Renal cortex interstitium (tissue), 11 donors: ENCODE measurements at regions not wholly inside any gene's neighbourhood (a gene's known extent, or its start where the extent isn't known, plus 50 kb on each side); places are given as distances from the start of the nearest gene placed in this dataset.

ENCODE experiments used
- DNase-seq, 11 donors: peaks; one replicate each; pipeline ENCODE4 v3.0.0-alpha.2; 2013; ENCODE audit warnings: low read depth in 9 of 11, low spot score in 4 of 11; ENCODE audit errors: extremely low read depth in 1 of 11

DNA sequence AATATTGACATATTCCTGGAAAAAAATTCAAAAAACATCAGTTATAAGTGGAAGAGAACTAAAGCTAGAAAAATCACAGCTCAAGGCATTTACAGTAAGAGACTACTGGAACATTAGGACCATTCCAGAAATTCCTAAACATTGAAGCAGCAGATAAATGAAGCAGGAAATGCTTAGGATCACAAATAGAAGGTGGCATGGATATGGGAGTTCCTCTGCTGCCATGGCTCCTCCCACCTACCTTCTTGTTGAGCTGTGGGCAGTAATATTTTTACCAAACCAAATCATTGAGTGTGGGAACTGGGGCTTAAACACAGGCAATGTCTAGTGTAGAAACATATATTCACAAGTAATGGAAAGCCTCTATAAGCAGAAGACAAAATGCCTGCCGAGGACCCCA lies 292.8 kb downstream of the ANKRD7 start:
- no peak for DNase-seq

GRCh38 chr7:118525020-118525419 lies 300.5 kb downstream of the ANKRD7 start:
- DNase-seq: no peak

- no peak for DNase-seq
Measured at GRCh38 chr7:118531566-118531965, 307.1 kb downstream of the ANKRD7 start.

DNA sequence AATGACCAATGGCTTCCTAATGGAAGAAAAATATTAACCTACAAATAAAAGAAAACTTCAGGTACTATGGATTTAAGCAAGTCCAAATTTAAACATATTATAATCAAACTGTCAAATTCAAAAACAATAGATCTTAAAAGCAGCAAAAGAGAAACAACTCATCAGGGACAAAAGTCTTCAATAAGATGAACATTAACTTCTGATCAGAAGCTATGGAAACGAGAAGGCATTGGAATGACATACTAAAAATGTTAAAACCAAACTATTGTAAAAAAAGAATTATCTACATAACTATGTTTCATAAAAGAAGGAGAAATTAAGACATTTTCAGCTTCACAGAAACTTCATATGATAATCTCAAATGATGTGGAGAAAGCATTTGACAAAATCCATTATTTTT lies 334.7 kb downstream of the ANKRD7 start:
- DNase-seq: no peak

DNA sequence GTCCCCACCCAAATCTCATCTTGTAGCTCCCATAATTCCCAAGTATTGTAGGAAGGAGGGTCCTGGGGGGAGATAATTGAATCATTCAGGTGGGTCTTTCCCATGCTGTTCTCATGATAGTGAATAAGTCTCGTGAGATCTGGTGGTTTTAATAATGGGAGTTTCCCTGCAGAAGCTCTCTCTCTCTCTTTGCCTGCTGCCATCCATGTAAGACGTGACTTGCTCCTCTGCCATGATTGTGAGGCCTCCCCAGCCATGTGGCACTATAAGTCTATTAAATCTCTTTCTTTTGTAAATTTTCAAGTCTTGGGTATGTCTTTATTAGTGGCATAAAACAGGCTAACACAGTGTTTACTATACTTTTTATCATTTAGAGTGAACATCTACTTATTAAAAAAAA lies 338.8 kb downstream of the ANKRD7 start:
- DNase-seq: no peak

GRCh38 chr7:118572604-118573003 lies 348.1 kb downstream of the ANKRD7 start:
- no peak for DNase-seq

DNA sequence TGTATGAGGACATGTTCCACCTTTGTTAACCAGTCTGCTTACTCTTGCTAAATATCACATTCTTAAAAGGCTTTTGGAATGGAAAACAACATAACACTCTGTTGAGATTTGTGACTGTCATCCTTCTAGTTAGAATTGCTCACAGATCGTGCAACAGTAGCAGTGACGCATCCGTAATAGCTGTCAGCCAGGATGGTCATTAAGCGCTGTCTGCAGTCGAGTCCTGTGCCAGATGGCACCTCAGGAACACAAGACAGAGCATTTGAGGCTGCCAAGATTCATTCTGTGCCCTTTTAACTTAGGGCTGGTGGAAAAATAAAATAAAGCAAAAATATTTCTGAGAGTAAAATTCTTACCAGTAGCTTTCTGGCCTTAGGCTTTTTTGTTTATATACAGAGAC lies 348.6 kb downstream of the ANKRD7 start:
- no peak for DNase-seq

GRCh38 chr7:118575393-118575948 lies 351.0 kb downstream of the ANKRD7 start:
- no peak for DNase-seq

GRCh38 chr7:118580743-118581382 lies 356.4 kb downstream of the ANKRD7 start:
- no peak for DNase-seq

DNA sequence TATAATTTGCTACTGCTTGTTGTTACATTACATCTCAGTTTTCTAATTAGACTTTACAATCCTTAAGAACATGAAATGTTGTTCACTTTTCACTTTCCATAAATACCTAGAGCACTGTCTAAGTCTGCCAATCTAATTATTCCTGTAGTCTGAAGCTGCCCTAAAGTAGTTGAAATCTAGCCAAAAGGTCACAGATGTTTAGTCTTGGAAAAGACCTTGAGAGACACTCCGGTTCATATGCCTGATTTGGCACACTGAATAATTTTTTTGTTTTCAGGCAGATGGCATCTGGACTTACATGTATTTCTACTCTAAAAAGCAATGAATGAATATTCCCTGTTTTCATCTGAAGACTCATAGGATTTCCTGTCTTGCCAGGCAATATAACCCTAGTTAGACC lies 359.1 kb downstream of the ANKRD7 start:
- DNase-seq: no peak

- no peak for DNase-seq
Measured at GRCh38 chr7:118586248-118586647, 361.7 kb downstream of the ANKRD7 start.

GRCh38 chr7:118590107-118590506 lies 365.6 kb downstream of the ANKRD7 start:
- peak in 1 of 11 donors; percentile 3 for DNase-seq

DNA sequence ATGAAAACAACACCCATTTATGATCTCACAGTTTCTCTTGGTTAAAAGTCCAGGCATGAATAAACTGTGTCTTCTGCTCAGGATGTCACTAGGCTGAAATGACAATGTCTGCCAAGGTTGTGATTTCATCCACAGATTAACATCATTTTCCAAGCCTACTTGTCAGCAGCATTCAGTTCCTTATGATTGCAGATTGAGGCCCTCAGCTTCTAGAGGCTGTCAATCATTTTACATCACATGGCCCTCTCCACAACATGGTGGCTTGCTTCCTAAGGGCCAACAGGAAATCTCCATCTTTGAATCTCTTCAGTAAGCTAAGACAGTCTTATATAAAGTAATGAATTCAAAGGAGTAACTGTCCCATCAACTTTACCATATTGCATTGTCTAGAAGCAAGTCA lies 377.6 kb downstream of the ANKRD7 start:
- no peak for DNase-seq

- no peak for DNase-seq
Measured at GRCh38 chr7:118606602-118607001, 382.1 kb downstream of the ANKRD7 start.

DNA sequence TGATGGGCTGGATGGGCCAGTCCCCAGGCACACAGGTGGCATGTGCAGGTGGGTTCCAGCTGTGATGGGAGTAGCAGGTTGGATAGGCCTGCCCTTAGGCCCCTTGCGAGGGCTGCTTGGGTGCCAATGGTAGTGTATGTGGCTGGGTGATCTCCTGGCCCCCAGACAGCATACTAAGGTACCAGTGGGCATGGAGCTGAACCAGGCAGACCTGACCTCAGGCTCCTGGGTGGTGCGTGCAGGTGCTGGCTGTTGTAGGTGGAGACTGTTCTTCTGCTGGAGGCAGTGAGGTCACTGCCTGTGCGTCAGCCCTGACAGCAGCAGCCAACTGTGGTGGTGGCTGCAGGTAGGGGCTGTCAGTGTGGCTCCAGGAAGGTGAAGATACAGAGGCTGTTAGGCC lies 384.7 kb downstream of the ANKRD7 start:
- no peak for DNase-seq

GRCh38 chr7:118615681-118616080 lies 391.2 kb downstream of the ANKRD7 start:
- no peak for DNase-seq

DNA sequence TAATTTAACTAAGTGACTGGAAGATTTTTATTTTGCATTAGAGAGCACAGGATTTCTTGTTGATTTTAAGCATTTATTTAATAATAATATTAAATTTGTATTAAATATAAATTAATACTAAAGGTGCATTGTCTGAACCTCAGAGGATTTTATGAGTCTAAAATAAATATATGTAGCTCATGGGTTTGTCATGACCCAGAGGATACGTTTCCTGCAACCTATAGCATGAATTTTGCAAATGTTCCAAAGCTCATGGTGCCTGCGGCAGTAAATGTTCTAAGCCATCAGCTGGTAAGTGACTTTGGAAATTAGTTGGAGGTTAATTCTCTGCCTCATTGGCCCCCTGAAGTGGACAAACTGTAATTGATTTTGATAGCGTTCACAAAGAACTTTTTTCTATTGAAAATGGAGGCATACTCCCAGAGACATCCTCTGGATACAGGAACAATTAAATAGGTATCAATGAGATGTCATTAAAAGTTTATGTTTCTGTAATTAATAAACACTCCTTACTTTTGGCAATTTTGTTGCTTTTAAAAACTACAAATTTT lies 397.4 kb downstream of the ANKRD7 start:
- no peak for DNase-seq

GRCh38 chr7:118626739-118627138 lies 402.2 kb downstream of the ANKRD7 start:
- DNase-seq: no peak

DNA sequence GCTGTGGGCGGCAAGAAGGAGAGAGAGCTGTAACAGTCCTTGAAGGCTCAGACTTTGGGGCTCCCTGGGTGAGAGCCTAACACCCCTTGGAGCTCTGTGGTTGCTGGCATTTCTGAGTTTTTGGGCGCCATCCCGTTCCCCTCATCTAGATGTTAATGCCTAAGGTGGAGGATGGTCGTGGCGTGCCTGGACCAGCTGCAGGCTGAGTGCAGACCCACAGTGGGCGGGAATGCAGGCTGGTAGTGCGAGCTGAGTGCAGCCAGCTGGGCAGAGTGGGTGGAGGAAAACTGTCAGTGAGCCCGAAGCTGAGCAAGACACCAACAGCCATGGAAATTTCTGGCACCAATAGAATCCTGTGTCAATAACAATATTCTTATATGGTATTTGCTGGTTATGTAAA lies 403.0 kb downstream of the ANKRD7 start:
- no peak for DNase-seq

GRCh38 chr7:118629898-118630438 lies 405.5 kb downstream of the ANKRD7 start:
- DNase-seq: no peak

DNA sequence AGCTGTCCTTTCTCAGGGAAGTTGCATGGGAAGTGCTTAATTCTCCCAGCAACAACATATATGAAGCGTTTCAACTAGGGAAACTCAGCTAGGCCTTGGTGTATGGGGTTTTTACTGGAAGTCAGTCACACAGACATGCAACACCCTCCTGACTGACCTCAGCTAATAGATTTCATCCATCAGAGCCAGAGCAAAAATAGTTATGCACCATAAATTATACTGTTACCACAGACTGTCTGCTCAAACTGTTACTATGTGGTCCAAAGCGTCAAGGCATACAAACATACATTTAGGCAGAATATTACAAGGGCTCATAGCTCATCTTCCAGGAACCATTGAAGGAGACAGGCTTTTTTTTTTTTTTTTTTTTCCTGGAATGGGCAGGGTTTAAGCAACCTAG lies 417.9 kb downstream of the ANKRD7 start:
- DNase-seq: no peak
